ENCODE measurements at regions not wholly inside any gene's neighbourhood (a gene's known extent, or its start where the extent isn't known, plus 50 kb on each side); places are given as distances from the start of the nearest gene placed in this dataset.

DNA sequence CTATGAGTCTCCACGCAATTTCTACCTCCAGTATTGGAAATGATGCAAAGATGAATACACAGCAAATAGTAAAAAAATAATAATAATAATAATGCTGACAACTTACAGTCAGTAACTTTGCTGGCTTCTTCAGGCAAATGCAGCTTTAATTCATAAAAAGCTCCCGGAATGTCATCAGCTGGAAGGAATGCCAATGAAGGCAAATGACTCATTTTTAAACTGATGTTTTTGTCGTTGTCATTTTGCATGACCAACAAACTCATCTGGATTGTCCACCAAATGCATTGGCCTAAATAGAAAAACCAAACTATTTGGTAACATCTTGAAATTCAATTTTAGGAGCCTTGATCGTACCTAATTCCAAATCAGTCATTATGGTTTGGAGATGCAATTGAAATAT, 217.1 kb downstream of the ALDH8A1 start:
- Histone ChIP-seq H3K27ac (no peak overlapping the region), H3K36me3 (ENCODE audit: low read depth) (no peaks in the 10 kb centered on the region), H4K20me1 (ENCODE audit: insufficient read depth) (no peaks in the 10 kb centered on the region), H3K9me3 (ENCODE audit: insufficient read depth, low read depth) (no peaks in the 10 kb centered on the region), H2AFZ (no peak overlapping the region), H3K4me2 (no peak overlapping the region), H3F3A (ENCODE audit: insufficient read depth, low read depth) (no peaks in the 10 kb centered on the region), H3K4me1 (replicated peaks; ENCODE audit: insufficient read depth) (no peaks in the 10 kb centered on the region), H3K4me3 (no peak overlapping the region), H3K27me3 (ENCODE audit: insufficient read depth, low read depth) (no peaks in the 10 kb centered on the region), H3K9me2 (ENCODE audit: insufficient read depth) (no peaks in the 10 kb centered on the region; the same call in 1 of the 2 replicates), H3K79me2 (ENCODE audit: low read depth) (no peaks in the 10 kb centered on the region)
- BruUV-seq (replicated peaks): no TSS peak
- intact Hi-C loops (cut with micrococcal nuclease; ENCODE audit: unreplicated experiment): no loop called here
- ChIA-PET CTCF (no interaction called here), POLR2A (ENCODE audit: unreplicated experiment) (interaction anchor here (0.7 kb wide), 1 partner anchor 800 kb away, joined by 3 read pairs; no protein-coding TSS in a partner anchor)
- no peak for DNase-seq
- TF ChIP-seq, protein P1, sequence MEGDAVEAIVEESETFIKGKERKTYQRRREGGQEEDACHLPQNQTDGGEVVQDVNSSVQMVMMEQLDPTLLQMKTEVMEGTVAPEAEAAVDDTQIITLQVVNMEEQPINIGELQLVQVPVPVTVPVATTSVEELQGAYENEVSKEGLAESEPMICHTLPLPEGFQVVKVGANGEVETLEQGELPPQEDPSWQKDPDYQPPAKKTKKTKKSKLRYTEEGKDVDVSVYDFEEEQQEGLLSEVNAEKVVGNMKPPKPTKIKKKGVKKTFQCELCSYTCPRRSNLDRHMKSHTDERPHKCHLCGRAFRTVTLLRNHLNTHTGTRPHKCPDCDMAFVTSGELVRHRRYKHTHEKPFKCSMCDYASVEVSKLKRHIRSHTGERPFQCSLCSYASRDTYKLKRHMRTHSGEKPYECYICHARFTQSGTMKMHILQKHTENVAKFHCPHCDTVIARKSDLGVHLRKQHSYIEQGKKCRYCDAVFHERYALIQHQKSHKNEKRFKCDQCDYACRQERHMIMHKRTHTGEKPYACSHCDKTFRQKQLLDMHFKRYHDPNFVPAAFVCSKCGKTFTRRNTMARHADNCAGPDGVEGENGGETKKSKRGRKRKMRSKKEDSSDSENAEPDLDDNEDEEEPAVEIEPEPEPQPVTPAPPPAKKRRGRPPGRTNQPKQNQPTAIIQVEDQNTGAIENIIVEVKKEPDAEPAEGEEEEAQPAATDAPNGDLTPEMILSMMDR (conservative IDR thresholded peaks at IDR 0.05): no peak
- no peak for TF ChIP-seq EZH2 (IDR thresholded peaks at IDR 0.05; ENCODE audit: low read depth)

DNA sequence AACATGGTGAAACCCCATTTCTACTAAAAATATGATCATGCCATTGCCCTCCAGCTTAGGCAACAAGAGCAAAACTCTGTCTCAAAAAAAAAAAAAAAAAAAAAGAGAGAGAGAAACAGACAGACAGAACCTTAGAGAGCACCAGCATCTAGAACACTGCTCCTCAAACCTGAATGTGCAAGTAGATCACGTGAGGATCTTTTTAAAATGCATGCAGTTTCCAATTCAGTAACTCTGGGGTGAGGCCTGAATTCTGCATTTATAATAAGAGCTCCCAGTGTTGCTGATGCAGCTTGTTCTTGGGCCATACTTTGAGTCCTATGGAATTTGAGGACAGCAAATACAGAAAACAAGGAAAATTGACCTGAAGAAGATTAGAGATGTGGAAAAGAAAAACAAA, 218.3 kb downstream of the ALDH8A1 start:
- CTCF ChIA-PET: no interaction called here
- no peak overlapping the region for H3K27ac ChIP-seq

DNA sequence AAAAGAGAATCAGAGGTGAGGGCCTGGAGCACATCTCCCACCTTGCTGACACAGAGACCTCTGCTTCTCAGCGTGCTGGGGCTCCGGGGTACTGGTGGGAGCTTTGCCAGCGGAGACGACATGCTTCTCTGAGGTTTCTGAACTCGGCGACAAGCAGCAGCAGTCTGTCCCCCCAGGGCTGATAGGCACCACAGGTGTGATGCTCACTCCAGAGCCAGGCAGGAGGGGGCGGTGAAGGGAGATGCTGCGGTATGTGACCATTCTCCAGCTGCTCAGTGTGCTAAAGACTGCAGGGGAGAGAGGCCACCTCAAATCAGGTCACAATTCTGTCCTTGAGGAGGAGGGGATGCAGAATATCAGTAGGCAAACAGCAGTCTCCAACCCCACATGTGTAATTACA, 219.9 kb downstream of the ALDH8A1 start:
- no TSS peak for BruUV-seq (replicated peaks)
- TF ChIP-seq, protein P1 (conservative IDR thresholded peaks at IDR 0.05): no peak
- TF ChIP-seq EZH2 (IDR thresholded peaks at IDR 0.05; ENCODE audit: low read depth): no peak
- Histone ChIP-seq H3K4me2 (no peak overlapping the region), H3K9me2 (ENCODE audit: insufficient read depth) (no peaks in the 10 kb centered on the region; the same call in 1 of the 2 replicates), H3K36me3 (ENCODE audit: low read depth) (no peaks in the 10 kb centered on the region), H3K79me2 (ENCODE audit: low read depth) (no peaks in the 10 kb centered on the region), H3K4me1 (replicated peaks; ENCODE audit: insufficient read depth) (no peaks in the 10 kb centered on the region), H3F3A (ENCODE audit: insufficient read depth, low read depth) (no peaks in the 10 kb centered on the region), H3K27me3 (ENCODE audit: insufficient read depth, low read depth) (no peaks in the 10 kb centered on the region), H3K27ac (no peak overlapping the region), H2AFZ (no peak overlapping the region), H3K4me3 (no peak overlapping the region), H3K9me3 (ENCODE audit: insufficient read depth, low read depth) (0 out of 2 replicates have a peak, but pooled peaks cover 6% of the 10 kb centered on the region), H4K20me1 (ENCODE audit: insufficient read depth) (no peaks in the 10 kb centered on the region)
- CTCF ChIA-PET: no interaction called here
- intact Hi-C loops (cut with micrococcal nuclease; ENCODE audit: unreplicated experiment): no loop called here
- POLR2A ChIA-PET (ENCODE audit: unreplicated experiment): no interaction called here
- DNase-seq: no peak

More for the DNA sequence above, 218.3 kb downstream of the ALDH8A1 start:
- Histone ChIP-seq H3K9me3 (ENCODE audit: insufficient read depth, low read depth) (no peaks in the 10 kb centered on the region), H3K79me2 (ENCODE audit: low read depth) (no peaks in the 10 kb centered on the region), H3K27me3 (ENCODE audit: insufficient read depth, low read depth) (no peaks in the 10 kb centered on the region), H2AFZ (no peak overlapping the region), H3K4me3 (no peak overlapping the region), H3K4me2 (no peak overlapping the region), H3K4me1 (replicated peaks; ENCODE audit: insufficient read depth) (no peaks in the 10 kb centered on the region), H3K9me2 (ENCODE audit: insufficient read depth) (no peaks in the 10 kb centered on the region; the same call in 1 of the 2 replicates), H3K36me3 (ENCODE audit: low read depth) (no peaks in the 10 kb centered on the region), H3F3A (ENCODE audit: insufficient read depth, low read depth) (no peaks in the 10 kb centered on the region), H4K20me1 (ENCODE audit: insufficient read depth) (no peaks in the 10 kb centered on the region)
- TF ChIP-seq, protein P1 (conservative IDR thresholded peaks at IDR 0.05): no peak
- TF ChIP-seq EZH2 (IDR thresholded peaks at IDR 0.05; ENCODE audit: low read depth): no peak
- POLR2A ChIA-PET (ENCODE audit: unreplicated experiment): no interaction called here
- intact Hi-C loops (cut with micrococcal nuclease; ENCODE audit: unreplicated experiment): no loop called here
- DNase-seq: no peak
- BruUV-seq (replicated peaks): no TSS peak
